GM21526 (cell line): ENCODE measurements at regions not wholly inside any gene's neighbourhood (a gene's known extent, or its start where the extent isn't known, plus 50 kb on each side); places are given as distances from the start of the nearest gene placed in this dataset.
"Not testable (repeated sequence)": the region's sequence is repeated elsewhere in the genome, so short reads cannot be mapped to it uniquely, and the experiment has no call there.

Experiments used
- ATAC-seq: cut with Tn5 transposase; IDR thresholded peaks from one replicate; pipeline ENCODE4 v1.9.1; 2021; ENCODE audit warnings: moderate library complexity; ENCODE audit not compliant: unreplicated experiment, low FRiP score

- ATAC-seq = not testable (repeated sequence)
These were observed 134.1 kb upstream of the BOD1L1 start for GRCh38 chr4:13761581-13761980.

- no peak for ATAC-seq
These were observed 134.6 kb upstream of the BOD1L1 start for GRCh38 chr4:13762130-13762529.

- ATAC-seq = no peak
These were observed 136.2 kb upstream of the BOD1L1 start for GRCh38 chr4:13763707-13764106.

GRCh38 chr4:13765539-13765938 lies 138.0 kb upstream of the BOD1L1 start:
- ATAC-seq = no peak

GRCh38 chr4:13766761-13767540 lies 139.4 kb upstream of the BOD1L1 start:
- ATAC-seq = no peak

GRCh38 chr4:13777341-13777740 lies 149.8 kb upstream of the BOD1L1 start:
- no peak for ATAC-seq

GRCh38 chr4:13778367-13778766 lies 150.8 kb upstream of the BOD1L1 start:
- no peak for ATAC-seq

GRCh38 chr4:13782231-13782630 lies 154.7 kb upstream of the BOD1L1 start:
- no peak for ATAC-seq

GRCh38 chr4:13783800-13784411 lies 156.4 kb upstream of the BOD1L1 start:
- ATAC-seq = no peak

GRCh38 chr4:13793020-13793710 lies 165.6 kb upstream of the BOD1L1 start:
- no peak for ATAC-seq

- ATAC-seq = no peak
These were observed 167.5 kb upstream of the BOD1L1 start for GRCh38 chr4:13794819-13795565.

- no peak for ATAC-seq
These were observed 169.5 kb upstream of the BOD1L1 start for GRCh38 chr4:13797061-13797460.

GRCh38 chr4:13815231-13815630 lies 187.7 kb upstream of the BOD1L1 start:
- ATAC-seq = no peak

GRCh38 chr4:13816472-13816871 lies 188.9 kb upstream of the BOD1L1 start:
- ATAC-seq = no peak

- ATAC-seq = no peak
These were observed 194.0 kb upstream of the BOD1L1 start for GRCh38 chr4:13821522-13821921.

GRCh38 chr4:13825822-13826221 lies 198.3 kb upstream of the BOD1L1 start:
- ATAC-seq = not testable (repeated sequence)

- no peak for ATAC-seq
These were observed 201.9 kb upstream of the BOD1L1 start for GRCh38 chr4:13829457-13829856.

GRCh38 chr4:13830449-13830848 lies 202.9 kb upstream of the BOD1L1 start:
- ATAC-seq = no peak

GRCh38 chr4:13833171-13833804 lies 205.8 kb upstream of the BOD1L1 start:
- no peak for ATAC-seq
